Left lung (tissue), 4 donors: ENCODE measurements at regions not wholly inside any gene's neighbourhood (a gene's known extent, or its start where the extent isn't known, plus 50 kb on each side); places are given as distances from the start of the nearest gene placed in this dataset.

Source experiments
- ATAC-seq: fragments of 200-7000 bp; cut with Tn5 transposase; one replicate; pipeline ENCODE4 v1.9.1; 2020; ENCODE audit warnings: moderate library complexity
- DNase-seq, 4 donors: peaks; one replicate each; pipeline ENCODE4 v3.0.0-alpha.2; 2013 to 2020
- H3K27ac ChIP-seq, 2 donors: fragments of 200-600 bp; sonication (generic) in 1 of 2; one replicate each; pipeline versions ENCODE4 v1.5.0 to v1.8.0; 2020 to 2021
- H3K27me3 ChIP-seq, 2 donors: fragments of 200-600 bp; sonication (generic) in 1 of 2; one replicate each; pipeline versions ENCODE4 v1.5.0 to v1.8.0; 2020 to 2021
- H3K36me3 ChIP-seq, 2 donors: fragments of 200-600 bp; sonication (generic) in 1 of 2; one replicate each; pipeline versions ENCODE4 v1.5.0 to v1.8.0; 2020 to 2021
- H3K4me1 ChIP-seq, 2 donors: fragments of 200-600 bp; one replicate each; pipeline ENCODE4 v1.8.0; 2021
- H3K4me3 ChIP-seq, 2 donors: fragments of 200-600 bp; sonication (generic) in 1 of 2; one replicate each; pipeline versions ENCODE4 v1.5.0 to v1.8.0; 2020 to 2021; ENCODE audit warnings: mild to moderate bottlenecking in 1 of 2
- H3K9me3 ChIP-seq, 2 donors: fragments of 200-600 bp; sonication (generic) in 1 of 2; one replicate each; pipeline versions ENCODE4 v1.5.0 to v1.8.0; 2020 to 2021
- intact Hi-C, 2 donors: fragments of 100-400 bp; cut with DNase I; formaldehyde crosslinking; loops; one replicate each; pipeline versions ENCODE4 v1.11.2 to v1.14.2; 2022
- TF ChIP-seq, protein P1 (sequence below), 2 donors: fragments of 200-600 bp; sonication (generic) in 1 of 2; IDR thresholded peaks; one replicate each; pipeline versions ENCODE4 v1.5.0 to v1.8.0; 2021; ENCODE audit warnings: antibody characterized with exemption in 2 of 2
- donor health status: DM: no; HTN: yes; CAD: no.
- donor health status: DM: no; HTN: no; CAD: no.

DNA sequence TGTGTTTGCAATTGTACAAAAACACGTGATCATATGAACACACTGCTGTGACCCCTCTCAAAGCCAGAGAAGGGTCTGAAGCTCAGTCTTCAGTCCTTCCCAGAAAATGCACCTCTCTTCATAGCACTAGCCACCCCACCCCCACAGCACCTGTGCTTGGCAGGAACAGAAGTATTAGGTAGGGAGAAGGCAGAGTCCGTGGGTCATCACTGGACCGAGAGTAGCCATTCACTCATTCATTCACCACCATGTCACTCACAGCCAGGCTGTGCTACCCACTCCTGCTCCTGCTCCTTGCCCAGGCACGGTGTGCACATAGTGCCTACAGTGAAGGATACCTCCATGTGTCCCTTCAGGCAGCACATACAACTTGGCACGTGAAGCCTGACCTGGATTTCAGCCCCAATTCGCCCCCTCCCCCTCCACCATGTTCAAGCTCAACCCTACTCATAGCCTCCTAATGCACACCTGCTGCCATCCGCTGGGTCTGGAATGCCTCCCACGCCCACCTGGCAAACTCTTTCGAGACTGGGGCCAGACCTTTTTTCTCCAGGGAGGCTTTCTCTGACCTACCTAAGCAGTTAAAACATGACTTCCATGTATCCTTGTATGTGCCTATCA lies 81.9 kb upstream of the GALNT2 start:
- TF ChIP-seq, protein P1, sequence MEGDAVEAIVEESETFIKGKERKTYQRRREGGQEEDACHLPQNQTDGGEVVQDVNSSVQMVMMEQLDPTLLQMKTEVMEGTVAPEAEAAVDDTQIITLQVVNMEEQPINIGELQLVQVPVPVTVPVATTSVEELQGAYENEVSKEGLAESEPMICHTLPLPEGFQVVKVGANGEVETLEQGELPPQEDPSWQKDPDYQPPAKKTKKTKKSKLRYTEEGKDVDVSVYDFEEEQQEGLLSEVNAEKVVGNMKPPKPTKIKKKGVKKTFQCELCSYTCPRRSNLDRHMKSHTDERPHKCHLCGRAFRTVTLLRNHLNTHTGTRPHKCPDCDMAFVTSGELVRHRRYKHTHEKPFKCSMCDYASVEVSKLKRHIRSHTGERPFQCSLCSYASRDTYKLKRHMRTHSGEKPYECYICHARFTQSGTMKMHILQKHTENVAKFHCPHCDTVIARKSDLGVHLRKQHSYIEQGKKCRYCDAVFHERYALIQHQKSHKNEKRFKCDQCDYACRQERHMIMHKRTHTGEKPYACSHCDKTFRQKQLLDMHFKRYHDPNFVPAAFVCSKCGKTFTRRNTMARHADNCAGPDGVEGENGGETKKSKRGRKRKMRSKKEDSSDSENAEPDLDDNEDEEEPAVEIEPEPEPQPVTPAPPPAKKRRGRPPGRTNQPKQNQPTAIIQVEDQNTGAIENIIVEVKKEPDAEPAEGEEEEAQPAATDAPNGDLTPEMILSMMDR (IDR thresholded peaks at IDR 0.05), result no peak
- H3K36me3 ChIP-seq, result no peaks in the 10 kb centered on the region
- H3K4me3 ChIP-seq, result no peak overlapping the region
- intact Hi-C loops, result no loop called here
- H3K9me3 ChIP-seq, result no peaks in the 10 kb centered on the region
- DNase-seq (no peak), ATAC-seq (no peak)
- no peaks in the 10 kb centered on the region for H3K27me3 ChIP-seq
- no peak overlapping the region for H3K27ac ChIP-seq
- no peaks in the 10 kb centered on the region for H3K4me1 ChIP-seq

DNA sequence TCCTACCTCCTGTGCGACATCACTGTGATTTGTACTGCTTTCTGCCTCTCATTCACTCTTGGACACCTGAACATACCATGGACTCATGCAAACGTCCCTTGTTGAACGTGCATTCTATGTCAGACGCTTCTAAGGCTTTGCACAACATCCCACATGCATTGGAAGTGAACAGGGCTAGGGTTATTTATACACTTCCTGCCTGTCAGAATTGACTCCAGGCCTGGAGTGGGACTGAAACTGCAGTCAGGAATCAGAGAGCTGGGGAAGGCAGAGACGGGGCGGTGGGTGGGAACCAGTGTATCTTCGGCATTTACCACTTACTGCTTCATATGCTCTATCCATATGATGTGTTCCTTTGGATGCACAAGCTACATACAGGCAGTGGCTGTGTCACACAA lies 81.4 kb upstream of the GALNT2 start:
- TF ChIP-seq, protein P1 (IDR thresholded peaks at IDR 0.05), result no peak
- no peak overlapping the region for H3K27ac ChIP-seq
- H3K9me3 ChIP-seq, result no peaks in the 10 kb centered on the region
- no peaks in the 10 kb centered on the region for H3K36me3 ChIP-seq
- H3K4me1 ChIP-seq, result no peaks in the 10 kb centered on the region
- ATAC-seq, result no peak
- DNase-seq, result no peak
- H3K4me3 ChIP-seq, result no peak overlapping the region
- intact Hi-C loops, result no loop called here
- no peaks in the 10 kb centered on the region for H3K27me3 ChIP-seq

DNA sequence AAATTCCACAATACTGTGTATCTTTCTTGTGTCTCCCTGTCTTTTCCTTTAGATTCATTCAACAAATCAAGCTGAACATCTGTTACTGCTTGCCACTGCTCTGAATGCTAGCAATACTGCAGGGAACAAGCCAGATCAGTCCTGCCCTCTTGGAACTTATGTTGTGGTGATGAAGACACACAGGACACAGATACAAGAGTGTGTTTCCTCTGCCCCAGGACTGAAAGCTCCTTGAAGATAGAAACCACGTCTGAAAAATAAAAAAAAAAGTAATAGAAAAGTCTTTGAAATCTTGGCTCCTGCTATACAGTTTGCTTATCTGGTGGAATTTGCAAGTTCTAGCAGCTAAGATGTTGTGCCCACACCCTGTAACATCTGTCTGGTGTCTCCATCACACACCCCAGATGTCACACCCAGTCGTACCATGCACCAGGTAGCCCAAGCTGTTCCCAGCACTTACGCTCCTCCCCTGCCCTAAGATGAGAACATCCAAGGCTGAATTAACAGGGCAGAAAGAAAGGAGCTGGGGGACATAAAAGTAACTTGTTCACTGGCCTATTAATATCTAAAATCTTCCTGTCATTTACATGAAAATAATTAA lies 80.2 kb upstream of the GALNT2 start:
- TF ChIP-seq, protein P1 (IDR thresholded peaks at IDR 0.05), result no peak
- H3K27ac ChIP-seq, result no peak overlapping the region
- H3K4me3 ChIP-seq, result no peak overlapping the region
- H3K4me1 ChIP-seq, result no peaks in the 10 kb centered on the region
- no peaks in the 10 kb centered on the region for H3K27me3 ChIP-seq
- H3K36me3 ChIP-seq, result no peaks in the 10 kb centered on the region
- H3K9me3 ChIP-seq, result no peaks in the 10 kb centered on the region
- no peak for ATAC-seq
- intact Hi-C loops, result no loop called here
- no peak for DNase-seq

GRCh38 chr1:229987953-229988352 lies 79.1 kb upstream of the GALNT2 start:
- Histone ChIP-seq H3K27ac (no peak overlapping the region), H3K4me3 (no peak overlapping the region), H3K4me1 (no peaks in the 10 kb centered on the region), H3K9me3 (no peaks in the 10 kb centered on the region), H3K36me3 (no peaks in the 10 kb centered on the region), H3K27me3 (no peaks in the 10 kb centered on the region)
- DNase-seq (no peak), ATAC-seq (no peak)
- intact Hi-C loops, result no loop called here
- TF ChIP-seq, protein P1 (IDR thresholded peaks at IDR 0.05), result no peak

GRCh38 chr1:229988534-229988933 lies 78.5 kb upstream of the GALNT2 start:
- DNase-seq, result no peak
- no peak for ATAC-seq
- TF ChIP-seq, protein P1 (IDR thresholded peaks at IDR 0.05), result no peak
- no peaks in the 10 kb centered on the region for H3K36me3 ChIP-seq
- H3K27ac ChIP-seq, result no peak overlapping the region
- H3K4me1 ChIP-seq, result no peaks in the 10 kb centered on the region
- no peak overlapping the region for H3K4me3 ChIP-seq
- H3K9me3 ChIP-seq, result no peaks in the 10 kb centered on the region
- intact Hi-C loops, result no loop called here
- H3K27me3 ChIP-seq, result no peaks in the 10 kb centered on the region
